Activated CD4-positive, alpha-beta memory T cell treated with anti-CD3 and anti-CD28 coated beads for 36 hours (primary cell): ENCODE measurements at regions not wholly inside any gene's neighbourhood (a gene's known extent, or its start where the extent isn't known, plus 50 kb on each side); places are given as distances from the start of the nearest gene placed in this dataset.
A peak's percentile ranks its signal among the peaks of the same experiment; 100 is the strongest.

Experiments
- CTCF ChIA-PET: fragments of 350-600 bp; sonication (Branson Sonifier 250); formaldehyde crosslinking; loops from one replicate; lab custom pipeline; 2021; ENCODE audit warnings: antibody characterized with exemption, inconsistent platforms; lab: Charles Lee
- POLR2A ChIA-PET: fragments of 350-600 bp; sonication (Branson Sonifier 250); formaldehyde crosslinking; loops from one replicate; lab custom pipeline; 2021; ENCODE audit warnings: antibody characterized with exemption; lab: Charles Lee
- DNase-seq: peaks from one replicate; pipeline ENCODE4 v3.0.0-alpha.2; 2020
- H3K27ac Mint-ChIP-seq: one replicate; pipeline ENCODE4 v1.8.0; 2021; ENCODE audit warnings: mixed read lengths
- H3K27me3 Mint-ChIP-seq: one replicate; pipeline ENCODE4 v1.8.0; 2021; ENCODE audit warnings: mixed read lengths
- H3K36me3 Mint-ChIP-seq: one replicate; pipeline ENCODE4 v1.8.0; 2021; ENCODE audit warnings: mixed read lengths
- H3K4me1 Mint-ChIP-seq: one replicate; pipeline ENCODE4 v1.8.0; 2021; ENCODE audit warnings: low read depth, mixed read lengths
- H3K4me3 Mint-ChIP-seq: one replicate; pipeline ENCODE4 v1.8.0; 2021; ENCODE audit warnings: mild to moderate bottlenecking, mixed read lengths
- H3K9me3 Mint-ChIP-seq: one replicate; pipeline ENCODE4 v1.8.0; 2021; ENCODE audit warnings: mixed read lengths
- intact Hi-C: fragments of 100-400 bp; cut with micrococcal nuclease; formaldehyde crosslinking; loops from one replicate; pipeline ENCODE4 v1.15.1; 2023

GRCh38 chr11:35079611-35080010 lies 59.4 kb upstream of the CD44 start:
- no peak for DNase-seq
- Mint-ChIP-seq H3K4me3 (no peak overlapping the region), H3K4me1 (peaks cover 90% of the 10 kb centered on the region), H3K27me3 (no peaks in the 10 kb centered on the region), H3K36me3 (no peaks in the 10 kb centered on the region), H3K27ac (no peak overlapping the region), H3K9me3 (peaks cover under 1% of the 10 kb centered on the region)
- ChIA-PET CTCF (no interaction called here), POLR2A (no interaction called here)
- intact Hi-C loops, result loop anchor here (5.0 kb wide), 1 partner anchor 158 kb away; no protein-coding TSS in a partner anchor

GRCh38 chr11:35082321-35083180 lies 56.4 kb upstream of the CD44 start:
- H3K27me3 Mint-ChIP-seq, result no peaks in the 10 kb centered on the region
- H3K4me1 Mint-ChIP-seq, result peaks cover 93% of the 10 kb centered on the region
- H3K4me3 Mint-ChIP-seq, result peak overlapping the region; percentile 62
- H3K36me3 Mint-ChIP-seq, result no peaks in the 10 kb centered on the region
- peak overlapping the region; percentile 81 for H3K27ac Mint-ChIP-seq
- intact Hi-C loops, result loop anchor here (1.0 to 5.0 kb wide), 7 partner anchors 16 to 155 kb away; no protein-coding TSS in a partner anchor
- POLR2A ChIA-PET, result interaction anchor here (0.6 to 1.7 kb wide), 7 partner anchors 42 to 81 kb away, joined by 3 to 4 read pairs (median 4); partner anchors contain the start of gene CD44
- no peaks in the 10 kb centered on the region for H3K9me3 Mint-ChIP-seq
- CTCF ChIA-PET, result interaction anchor here (1.2 to 1.9 kb wide), 2 partner anchors 59 to 60 kb away, joined by 3 to 6 read pairs; no protein-coding TSS in a partner anchor
- peak; percentile 90 for DNase-seq

- CTCF ChIA-PET, result interaction anchor here (1.2 to 1.9 kb wide), 2 partner anchors 58 to 59 kb away, joined by 3 to 6 read pairs; no protein-coding TSS in a partner anchor
These were observed 55.9 kb upstream of the CD44 start for GRCh38 chr11:35083181-35083430.

GRCh38 chr11:35083431-35084238 lies 55.3 kb upstream of the CD44 start:
- Mint-ChIP-seq H3K36me3 (no peaks in the 10 kb centered on the region), H3K27me3 (no peaks in the 10 kb centered on the region), H3K9me3 (no peaks in the 10 kb centered on the region), H3K27ac (peak overlapping the region; percentile 81), H3K4me1 (peaks cover 93% of the 10 kb centered on the region), H3K4me3 (peak overlapping the region; percentile 62)
- DNase-seq, result peak; percentile 81
- ChIA-PET POLR2A (interaction anchor here (0.8 to 1.7 kb wide), 5 partner anchors 43 to 82 kb away, joined by 3 to 4 read pairs (median 4); partner anchors contain the start of gene CD44), CTCF (interaction anchor here (0.7 to 1.9 kb wide), 3 partner anchors 58 to 67 kb away, joined by 3 to 6 read pairs (median 3); no protein-coding TSS in a partner anchor)
- intact Hi-C loops, result loop anchor here (1.0 to 5.0 kb wide), 7 partner anchors 17 to 154 kb away; no protein-coding TSS in a partner anchor

More at GRCh38 chr11:35083181-35083430, 55.9 kb upstream of the CD44 start:
- no peaks in the 10 kb centered on the region for H3K9me3 Mint-ChIP-seq
- peaks cover 93% of the 10 kb centered on the region for H3K4me1 Mint-ChIP-seq
- intact Hi-C loops, result loop anchor here (1.0 to 5.0 kb wide), 7 partner anchors 16 to 154 kb away; no protein-coding TSS in a partner anchor
- H3K27me3 Mint-ChIP-seq, result no peaks in the 10 kb centered on the region
- POLR2A ChIA-PET, result interaction anchor here (0.8 to 1.7 kb wide), 5 partner anchors 42 to 81 kb away, joined by 3 to 4 read pairs (median 4); partner anchors contain the start of gene CD44
- no peaks in the 10 kb centered on the region for H3K36me3 Mint-ChIP-seq
- peak overlapping the region; percentile 62 for H3K4me3 Mint-ChIP-seq
- peak overlapping the region; percentile 81 for H3K27ac Mint-ChIP-seq
- DNase-seq, result no peak

- Mint-ChIP-seq H3K9me3 (no peaks in the 10 kb centered on the region), H3K27ac (no peak overlapping the region), H3K4me3 (no peak overlapping the region), H3K27me3 (no peaks in the 10 kb centered on the region), H3K36me3 (no peaks in the 10 kb centered on the region), H3K4me1 (peaks cover 87% of the 10 kb centered on the region)
- no peak for DNase-seq
- ChIA-PET CTCF (interaction anchor here (0.7 kb wide), 1 partner anchor 65 kb away, joined by 3 read pairs; no protein-coding TSS in a partner anchor), POLR2A (no interaction called here)
- intact Hi-C loops, result loop anchor here (5.0 kb wide), 1 partner anchor 152 kb away; no protein-coding TSS in a partner anchor
These were observed 54.0 kb upstream of the CD44 start for GRCh38 chr11:35084817-35085440.

- no peak overlapping the region for H3K27ac Mint-ChIP-seq
- H3K27me3 Mint-ChIP-seq, result no peaks in the 10 kb centered on the region
- CTCF ChIA-PET, result no interaction called here
- no peaks in the 10 kb centered on the region for H3K36me3 Mint-ChIP-seq
- H3K9me3 Mint-ChIP-seq, result no peaks in the 10 kb centered on the region
- intact Hi-C loops, result no loop called here
- DNase-seq, result no peak
- H3K4me1 Mint-ChIP-seq, result peaks cover 83% of the 10 kb centered on the region
- no peak overlapping the region for H3K4me3 Mint-ChIP-seq
- POLR2A ChIA-PET, result no interaction called here
These were observed 53.3 kb upstream of the CD44 start for GRCh38 chr11:35085531-35086165.

GRCh38 chr11:35087648-35088047 lies 51.3 kb upstream of the CD44 start:
- Mint-ChIP-seq H3K4me3 (no peak overlapping the region), H3K9me3 (no peaks in the 10 kb centered on the region), H3K36me3 (no peaks in the 10 kb centered on the region), H3K27ac (peak overlapping the region; percentile 70), H3K4me1 (peaks cover 66% of the 10 kb centered on the region), H3K27me3 (peaks cover 1% of the 10 kb centered on the region)
- CTCF ChIA-PET, result interaction anchor here (0.8 to 1.9 kb wide), 4 partner anchors 20 to 88 kb away, joined by 3 to 6 read pairs (median 4); no protein-coding TSS in a partner anchor
- intact Hi-C loops, result no loop called here
- POLR2A ChIA-PET, result interaction anchor here (1.0 to 1.6 kb wide), 4 partner anchors 14 to 78 kb away, joined by 3 to 5 read pairs (median 4); no protein-coding TSS in a partner anchor
- DNase-seq, result peak; percentile 60

- Mint-ChIP-seq H3K27ac (peak overlapping the region; percentile 70), H3K4me1 (peaks cover 61% of the 10 kb centered on the region), H3K36me3 (no peaks in the 10 kb centered on the region), H3K9me3 (no peaks in the 10 kb centered on the region), H3K4me3 (peak overlapping the region; percentile 12), H3K27me3 (peaks cover 1% of the 10 kb centered on the region)
- peak; percentile 32 for DNase-seq
- intact Hi-C loops, result no loop called here
- POLR2A ChIA-PET, result interaction anchor here (1.0 to 1.6 kb wide), 5 partner anchors 14 to 77 kb away, joined by 3 to 5 read pairs (median 4); no protein-coding TSS in a partner anchor
- CTCF ChIA-PET, result interaction anchor here (0.8 to 1.9 kb wide), 4 partner anchors 41 to 88 kb away, joined by 3 to 6 read pairs (median 4); partner anchors contain the start of gene CD44
These were observed 50.7 kb upstream of the CD44 start for GRCh38 chr11:35088226-35088625.

GRCh38 chr11:35088676-35089075 lies 50.3 kb upstream of the CD44 start:
- Mint-ChIP-seq H3K4me3 (peak overlapping the region; percentile 21), H3K9me3 (no peaks in the 10 kb centered on the region), H3K36me3 (no peaks in the 10 kb centered on the region), H3K27me3 (peaks cover 1% of the 10 kb centered on the region), H3K27ac (peak overlapping the region; percentile 70), H3K4me1 (peaks cover 56% of the 10 kb centered on the region)
- CTCF ChIA-PET, result interaction anchor here (0.8 to 1.9 kb wide), 4 partner anchors 51 to 149 kb away, joined by 3 to 6 read pairs (median 4); partner anchors contain the start of gene CD44
- DNase-seq, result no peak
- intact Hi-C loops, result no loop called here
- POLR2A ChIA-PET, result interaction anchor here (1.0 to 1.6 kb wide), 4 partner anchors 15 to 77 kb away, joined by 3 to 5 read pairs (median 4); no protein-coding TSS in a partner anchor
